ENCODE measurements at regions not wholly inside any gene's neighbourhood (a gene's known extent, or its start where the extent isn't known, plus 50 kb on each side); places are given as distances from the start of the nearest gene placed in this dataset.

GRCh38 chr13:97781891-97782305 is 171.6 kb upstream of the IPO5 start:
- DNase-seq: no peak
- no peak for TF ChIP-seq POLR2A (IDR thresholded peaks at IDR 0.05; ENCODE audit: low read length)
- TF ChIP-seq GATA1 (IDR thresholded peaks at IDR 0.05; ENCODE audit: low read depth, low read length): no peak

GRCh38 chr13:97786510-97786909 is 167.0 kb upstream of the IPO5 start:
- TF ChIP-seq GATA1 (IDR thresholded peaks at IDR 0.05; ENCODE audit: low read depth, low read length) (no peak), POLR2A (IDR thresholded peaks at IDR 0.05; ENCODE audit: low read length) (no peak)
- DNase-seq: no peak

- TF ChIP-seq GATA1 (IDR thresholded peaks at IDR 0.05; ENCODE audit: low read depth, low read length) (no peak), POLR2A (IDR thresholded peaks at IDR 0.05; ENCODE audit: low read length) (no peak)
- DNase-seq: no peak
Observed at GRCh38 chr13:97797553-97797952, 155.9 kb upstream of the IPO5 start.

- TF ChIP-seq POLR2A (IDR thresholded peaks at IDR 0.05; ENCODE audit: low read length) (no peak), GATA1 (IDR thresholded peaks at IDR 0.05; ENCODE audit: low read depth, low read length) (no peak)
- no peak for DNase-seq
Observed at GRCh38 chr13:97798171-97798821, 155.2 kb upstream of the IPO5 start.

- DNase-seq: no peak
- TF ChIP-seq POLR2A (IDR thresholded peaks at IDR 0.05; ENCODE audit: low read length): no peak
- TF ChIP-seq GATA1 (IDR thresholded peaks at IDR 0.05; ENCODE audit: low read depth, low read length): no peak
Observed at GRCh38 chr13:97798836-97799235, 154.6 kb upstream of the IPO5 start.

- no peak for TF ChIP-seq GATA1 (IDR thresholded peaks at IDR 0.05; ENCODE audit: low read depth, low read length)
- TF ChIP-seq POLR2A (IDR thresholded peaks at IDR 0.05; ENCODE audit: low read length): no peak
- peak; percentile 69 to 91 for DNase-seq
Observed at GRCh38 chr13:97802213-97802612, 151.3 kb upstream of the IPO5 start.

GRCh38 chr13:97809576-97809975 is 143.9 kb upstream of the IPO5 start:
- TF ChIP-seq POLR2A (IDR thresholded peaks at IDR 0.05; ENCODE audit: low read length): no peak
- TF ChIP-seq GATA1 (IDR thresholded peaks at IDR 0.05; ENCODE audit: low read depth, low read length): no peak
- no peak for DNase-seq

GRCh38 chr13:97810152-97810551 is 143.3 kb upstream of the IPO5 start:
- TF ChIP-seq GATA1 (IDR thresholded peaks at IDR 0.05; ENCODE audit: low read depth, low read length) (no peak), POLR2A (IDR thresholded peaks at IDR 0.05; ENCODE audit: low read length) (no peak)
- peak; percentile 7 to 12 for DNase-seq

- TF ChIP-seq GATA1 (IDR thresholded peaks at IDR 0.05; ENCODE audit: low read depth, low read length) (no peak), POLR2A (IDR thresholded peaks at IDR 0.05; ENCODE audit: low read length) (no peak)
Observed at GRCh38 chr13:97822377-97822776, 131.1 kb upstream of the IPO5 start.

GRCh38 chr13:97826421-97827012 is 127.0 kb upstream of the IPO5 start:
- no peak for DNase-seq
- no peak for TF ChIP-seq GATA1 (IDR thresholded peaks at IDR 0.05; ENCODE audit: low read depth, low read length)
- TF ChIP-seq POLR2A (IDR thresholded peaks at IDR 0.05; ENCODE audit: low read length): no peak

More at GRCh38 chr13:97822377-97822776, 131.1 kb upstream of the IPO5 start:
- no peak for DNase-seq

GRCh38 chr13:97834250-97834649 is 119.2 kb upstream of the IPO5 start:
- DNase-seq: no peak
- TF ChIP-seq GATA1 (IDR thresholded peaks at IDR 0.05; ENCODE audit: low read depth, low read length) (no peak), POLR2A (IDR thresholded peaks at IDR 0.05; ENCODE audit: low read length) (no peak)

- DNase-seq: no peak
- TF ChIP-seq POLR2A (IDR thresholded peaks at IDR 0.05; ENCODE audit: low read length) (no peak), GATA1 (IDR thresholded peaks at IDR 0.05; ENCODE audit: low read depth, low read length) (no peak)
Observed at GRCh38 chr13:97843189-97843588, 110.3 kb upstream of the IPO5 start.

- DNase-seq: no peak
Observed at GRCh38 chr13:97844151-97844550, 109.3 kb upstream of the IPO5 start.

GRCh38 chr13:97848886-97849285 is 104.6 kb upstream of the IPO5 start:
- no peak for DNase-seq
- no peak for TF ChIP-seq GATA1 (IDR thresholded peaks at IDR 0.05; ENCODE audit: low read depth, low read length)
- no peak for TF ChIP-seq POLR2A (IDR thresholded peaks at IDR 0.05; ENCODE audit: low read length)

More at GRCh38 chr13:97844151-97844550, 109.3 kb upstream of the IPO5 start:
- no peak for TF ChIP-seq POLR2A (IDR thresholded peaks at IDR 0.05; ENCODE audit: low read length)
- TF ChIP-seq GATA1 (IDR thresholded peaks at IDR 0.05; ENCODE audit: low read depth, low read length): no peak

GRCh38 chr13:97849305-97849704 is 104.2 kb upstream of the IPO5 start:
- TF ChIP-seq POLR2A (IDR thresholded peaks at IDR 0.05; ENCODE audit: low read length): no peak
- no peak for TF ChIP-seq GATA1 (IDR thresholded peaks at IDR 0.05; ENCODE audit: low read depth, low read length)
- DNase-seq: peak in 1 of 2 experiments; percentile 10

Measured in erythroblast (primary cell).